Osteocyte (in vitro differentiated cells): ENCODE measurements at regions not wholly inside any gene's neighbourhood (a gene's known extent, or its start where the extent isn't known, plus 50 kb on each side); places are given as distances from the start of the nearest gene placed in this dataset.

Experiments
- DNase-seq: peaks from one replicate; pipeline ENCODE4 v3.0.0; 2021; ENCODE audit warnings: mixed read lengths; ENCODE audit not compliant: unreplicated experiment; ENCODE audit errors: extremely low spot score
- H3K27ac Mint-ChIP-seq: one replicate; pipeline ENCODE4 v1.8.0; 2021; ENCODE audit warnings: mild to moderate bottlenecking, mixed read lengths; ENCODE audit not compliant: unreplicated experiment
- H3K27me3 Mint-ChIP-seq: one replicate; pipeline ENCODE4 v1.8.0; 2021; ENCODE audit warnings: mixed read lengths; ENCODE audit not compliant: unreplicated experiment
- H3K36me3 Mint-ChIP-seq: one replicate; pipeline ENCODE4 v1.8.0; 2021; ENCODE audit warnings: mixed read lengths; ENCODE audit not compliant: unreplicated experiment
- H3K4me1 Mint-ChIP-seq: one replicate; pipeline ENCODE4 v1.8.0; 2021; ENCODE audit warnings: mixed read lengths; ENCODE audit not compliant: unreplicated experiment
- H3K4me3 Mint-ChIP-seq: one replicate; pipeline ENCODE4 v1.8.0; 2021; ENCODE audit warnings: mild to moderate bottlenecking, moderate library complexity, mixed read lengths; ENCODE audit not compliant: unreplicated experiment
- H3K9me3 Mint-ChIP-seq: one replicate; pipeline ENCODE4 v1.8.0; 2021; ENCODE audit warnings: mixed read lengths; ENCODE audit not compliant: unreplicated experiment
- CTCF ChIP-seq: fragments of 200-600 bp; sonication (generic); IDR thresholded peaks from 2 replicates; pipeline ENCODE4 v1.5.0; 2021; ENCODE audit warnings: antibody characterized with exemption, mild to moderate bottlenecking, moderate library complexity

GRCh38 chr2:21461754-21462240 is 338.0 kb downstream of the TDRD15 start:
- TF ChIP-seq CTCF = no peak
- H3K36me3 Mint-ChIP-seq = no peaks in the 10 kb centered on the region
- DNase-seq = no peak
- no peaks in the 10 kb centered on the region for H3K4me1 Mint-ChIP-seq
- no peak overlapping the region for H3K4me3 Mint-ChIP-seq
- H3K9me3 Mint-ChIP-seq = no peaks in the 10 kb centered on the region
- H3K27me3 Mint-ChIP-seq = no peaks in the 10 kb centered on the region
- H3K27ac Mint-ChIP-seq = no peak overlapping the region

GRCh38 chr2:21466341-21466927 is 342.7 kb downstream of the TDRD15 start:
- H3K27ac Mint-ChIP-seq = no peak overlapping the region
- no peaks in the 10 kb centered on the region for H3K9me3 Mint-ChIP-seq
- no peak overlapping the region for H3K4me3 Mint-ChIP-seq
- DNase-seq = no peak
- H3K36me3 Mint-ChIP-seq = no peaks in the 10 kb centered on the region
- H3K27me3 Mint-ChIP-seq = no peaks in the 10 kb centered on the region
- H3K4me1 Mint-ChIP-seq = no peaks in the 10 kb centered on the region
- no peak for TF ChIP-seq CTCF

- Mint-ChIP-seq H3K4me1 (no peaks in the 10 kb centered on the region), H3K9me3 (no peaks in the 10 kb centered on the region), H3K27ac (no peak overlapping the region), H3K4me3 (no peak overlapping the region), H3K36me3 (no peaks in the 10 kb centered on the region), H3K27me3 (no peaks in the 10 kb centered on the region)
- no peak for TF ChIP-seq CTCF
- DNase-seq = no peak
Measured at GRCh38 chr2:21467280-21467818, 343.6 kb downstream of the TDRD15 start.

GRCh38 chr2:21467910-21468309 is 344.1 kb downstream of the TDRD15 start:
- H3K9me3 Mint-ChIP-seq = no peaks in the 10 kb centered on the region
- no peak for TF ChIP-seq CTCF
- DNase-seq = no peak

GRCh38 chr2:21468624-21469023 is 344.9 kb downstream of the TDRD15 start:
- no peak overlapping the region for H3K4me3 Mint-ChIP-seq
- no peak for TF ChIP-seq CTCF
- no peaks in the 10 kb centered on the region for H3K27me3 Mint-ChIP-seq
- H3K9me3 Mint-ChIP-seq = no peaks in the 10 kb centered on the region
- no peak overlapping the region for H3K27ac Mint-ChIP-seq
- H3K36me3 Mint-ChIP-seq = no peaks in the 10 kb centered on the region
- no peak for DNase-seq
- no peaks in the 10 kb centered on the region for H3K4me1 Mint-ChIP-seq

More at GRCh38 chr2:21467910-21468309, 344.1 kb downstream of the TDRD15 start:
- H3K27me3 Mint-ChIP-seq = no peaks in the 10 kb centered on the region
- no peaks in the 10 kb centered on the region for H3K4me1 Mint-ChIP-seq
- H3K4me3 Mint-ChIP-seq = no peak overlapping the region
- no peaks in the 10 kb centered on the region for H3K36me3 Mint-ChIP-seq
- no peak overlapping the region for H3K27ac Mint-ChIP-seq
